ENCODE measurements at regions not wholly inside any gene's neighbourhood (a gene's known extent, or its start where the extent isn't known, plus 50 kb on each side); places are given as distances from the start of the nearest gene placed in this dataset.

DNA sequence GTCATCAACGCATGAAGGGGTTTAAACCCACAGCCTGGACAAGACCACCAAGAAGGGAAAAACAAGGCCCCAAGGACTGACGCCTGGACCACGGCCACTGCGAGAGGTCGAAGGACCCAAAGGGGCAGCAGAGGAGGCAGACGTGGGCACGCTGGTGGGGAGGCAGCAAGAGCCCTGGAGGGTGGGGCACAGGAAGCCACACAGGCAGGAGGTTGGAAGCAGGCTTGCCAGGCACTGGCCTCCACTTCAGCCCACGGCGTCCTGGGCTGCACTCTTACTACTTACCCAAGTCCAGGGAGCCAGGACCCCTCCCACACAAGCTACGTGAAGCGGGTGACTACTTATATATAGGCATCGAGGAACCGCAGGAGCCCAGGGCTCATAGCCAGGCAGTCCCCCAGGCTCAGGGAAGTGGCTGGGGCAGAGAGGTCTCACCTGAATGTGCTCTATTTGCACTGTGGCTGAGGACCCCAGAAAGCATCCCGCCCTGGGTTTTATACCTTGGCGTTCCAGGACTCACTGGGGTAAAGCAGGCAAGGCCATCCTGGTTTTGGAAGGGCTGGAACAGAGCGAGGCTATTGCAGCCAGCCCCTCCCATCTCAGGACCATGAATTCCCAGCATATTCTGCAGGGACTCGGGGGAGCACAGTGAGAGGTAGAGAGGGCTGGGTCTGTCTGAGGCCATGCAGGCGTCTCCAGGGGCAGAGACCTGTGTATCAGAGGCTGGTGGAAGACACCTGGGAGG lies 113.8 kb upstream of the AFDN start:
- ChIA-PET CTCF (no interaction called here), POLR2A (no interaction called here)
- Histone ChIP-seq H2AFZ (ENCODE audit: low read depth, low read length) (no peak overlapping the region), H3K9me1 (replicated peaks; ENCODE audit: control insufficient read depth, extremely low read depth, insufficient read depth, low read length) (no peaks in the 10 kb centered on the region), H3K9me3 (replicated peaks; ENCODE audit: control insufficient read depth, insufficient read depth, low read length) (no peaks in the 10 kb centered on the region), H3K27ac (ENCODE audit: insufficient read depth, low read depth, low read length) (no peak overlapping the region), H4K20me1 (replicated peaks; ENCODE audit: control insufficient read depth, extremely low read depth, insufficient read depth, low read length) (no peaks in the 10 kb centered on the region), H3K79me2 (ENCODE audit: control insufficient read depth, insufficient read depth, low read length) (no peaks in the 10 kb centered on the region), H3K4me1 (ENCODE audit: control insufficient read depth, extremely low read depth, insufficient read depth, low read length) (no peaks in the 10 kb centered on the region), H3K4me2 (ENCODE audit: insufficient read depth, low read length) (no peak overlapping the region), H3K9ac (replicated peaks; ENCODE audit: extremely low read depth, insufficient read depth, low read length) (no peak overlapping the region), H3K4me3 (replicated peaks in 1 of 3; ENCODE audit: insufficient read depth in 1 of 3, low read depth in 1 of 3, low read length in 3 of 3) (no peak overlapping the region), H3K36me3 (ENCODE audit: control insufficient read depth in 2 of 2, extremely low read depth in 1 of 2, insufficient read depth in 2 of 2, low read length in 2 of 2) (no peaks in the 10 kb centered on the region), H3K27me3 (ENCODE audit: control insufficient read depth in 2 of 2, insufficient read depth in 2 of 2, low read length in 2 of 2) (peaks cover 0 to 2% of the 10 kb centered on the region in 2 experiments)
- TF ChIP-seq JUN (IDR thresholded peaks at IDR 0.05; ENCODE audit: borderline replicate concordance, insufficient read depth, insufficient read length, low read depth) (no peak), FOS (IDR thresholded peaks at IDR 0.05; ENCODE audit: borderline replicate concordance, insufficient read depth, low read length) (no peak), POLR2AphosphoS5 (IDR thresholded peaks at IDR 0.05; ENCODE audit: insufficient read depth, low read depth, low read length) (no peak), POLR2A (IDR thresholded peaks at IDR 0.05; ENCODE audit: low read depth, low read length) (no peak), EZH2 (IDR thresholded peaks at IDR 0.05; ENCODE audit: borderline replicate concordance, low read depth, low read length, severe bottlenecking) (no peak), MAX (IDR thresholded peaks at IDR 0.05; ENCODE audit: insufficient read depth, insufficient read length) (no peak), CTCF (IDR thresholded peaks at IDR 0.05; ENCODE audit: extremely low read depth in 1 of 2, insufficient read depth in 1 of 2, low read depth in 1 of 2, low read length in 2 of 2) (no peak), MYC (IDR thresholded peaks at IDR 0.05; ENCODE audit: low read depth, low read length) (no peak), GATA2 (IDR thresholded peaks at IDR 0.05; ENCODE audit: insufficient read depth, insufficient read length, low read depth, low read length) (no peak)
- no TSS peak for BruUV-seq (replicated peaks)
- no peak for FAIRE-seq
- intact Hi-C loops (cut with micrococcal nuclease): no loop called here
- dilution Hi-C loops (cut with MboI; ENCODE audit: extremely low pct_ligation_motif_present, low sequenced_read_pairs): no loop called here
- no peak for DNase-seq (ENCODE audit: low read depth, low spot score)

Measured in endothelial cell of umbilical vein (primary cell).